Testis (tissue), 2 donors: ENCODE measurements at regions not wholly inside any gene's neighbourhood (a gene's known extent, or its start where the extent isn't known, plus 50 kb on each side); places are given as distances from the start of the nearest gene placed in this dataset.

Source experiments
- DNase-seq: peaks from one replicate; pipeline ENCODE4 v3.0.0-alpha.2; 2019
- H3K27ac ChIP-seq, 2 donors: fragments of 200-600 bp; sonication (generic); one replicate each; pipeline ENCODE4 v1.5.1; 2019
- H3K27me3 ChIP-seq: fragments of 200-600 bp; sonication (generic); one replicate; pipeline ENCODE4 v1.5.1; 2019
- H3K36me3 ChIP-seq: fragments of 200-600 bp; sonication (generic); one replicate; pipeline ENCODE4 v1.5.1; 2017; ENCODE audit warnings: low read depth; ENCODE audit errors: missing control alignments
- H3K4me1 ChIP-seq: fragments of 200-600 bp; sonication (generic); one replicate; pipeline ENCODE4 v1.5.1; 2019
- H3K4me3 ChIP-seq, 2 donors: fragments of 200-600 bp; sonication (generic); one replicate each; pipeline ENCODE4 v1.5.1; 2017 to 2019
- H3K9me3 ChIP-seq: fragments of 200-600 bp; sonication (generic); one replicate; pipeline ENCODE4 v1.5.1; 2017
- CTCF ChIP-seq, 3 experiments: fragments of 450-650 bp in 2 of 3; fragments of 200-600 bp in 1 of 3; sonication (generic) in 1 of 3; IDR thresholded peaks; one replicate each; pipeline ENCODE4 v1.5.1; 2016 to 2019; ENCODE audit warnings: antibody characterized with exemption in 3 of 3, mild to moderate bottlenecking in 2 of 3, moderate library complexity in 1 of 3
- POLR2A ChIP-seq: fragments of 450-650 bp; IDR thresholded peaks from one replicate; pipeline ENCODE4 v1.6.1; 2017; ENCODE audit warnings: antibody characterized with exemption, mild to moderate bottlenecking, moderate library complexity
- WGBS, 2 donors: methylation state at CpG; one replicate each; pipeline ENCODE4 v1.1.5; 2018; 5-methylcytosine and 5-hydroxymethylcytosine counted together
- intact Hi-C: fragments of 100-400 bp; cut with DNase I; formaldehyde crosslinking; loops from one replicate; pipeline ENCODE4 v1.15.1; 2023; ENCODE audit warnings: low total_unique reads

- Histone ChIP-seq H3K4me1 (peaks cover 24% of the 10 kb centered on the region), H3K36me3 (no peaks in the 10 kb centered on the region), H3K9me3 (no peaks in the 10 kb centered on the region), H3K27ac (no peak overlapping the region), H3K4me3 (no peak overlapping the region), H3K27me3 (no peaks in the 10 kb centered on the region)
- no peak for DNase-seq
- intact Hi-C loops: loop anchor here (5.0 kb wide), 1 partner anchor 307 kb away; no protein-coding TSS in a partner anchor
- WGBS, 2 donors: 48 to 67% methylated on average over 2 of the region's 2 CpGs
- no peak for TF ChIP-seq POLR2A
- TF ChIP-seq CTCF (IDR thresholded peaks at IDR 0.05): no peak
Measured at GRCh38 chr1:94334764-94335163, 83.4 kb upstream of the ABCD3 start.

GRCh38 chr1:94332952-94333351 is 85.2 kb upstream of the ABCD3 start:
- DNase-seq: no peak
- H3K27ac ChIP-seq: no peak overlapping the region

GRCh38 chr1:94332516-94332915 is 85.7 kb upstream of the ABCD3 start:
- no peak overlapping the region for H3K27ac ChIP-seq
- no peak for DNase-seq
- peaks cover 29% of the 10 kb centered on the region for H3K4me1 ChIP-seq
- no peaks in the 10 kb centered on the region for H3K27me3 ChIP-seq
- TF ChIP-seq POLR2A (no peak), CTCF (IDR thresholded peaks at IDR 0.05) (no peak)
- no peaks in the 10 kb centered on the region for H3K9me3 ChIP-seq
- intact Hi-C loops: no loop called here
- H3K36me3 ChIP-seq: no peaks in the 10 kb centered on the region
- no peak overlapping the region for H3K4me3 ChIP-seq

More at GRCh38 chr1:94332952-94333351, 85.2 kb upstream of the ABCD3 start:
- H3K36me3 ChIP-seq: no peaks in the 10 kb centered on the region
- peaks cover 24% of the 10 kb centered on the region for H3K4me1 ChIP-seq
- intact Hi-C loops: no loop called here
- H3K9me3 ChIP-seq: no peaks in the 10 kb centered on the region
- H3K4me3 ChIP-seq: no peak overlapping the region
- H3K27me3 ChIP-seq: no peaks in the 10 kb centered on the region
- WGBS, 2 donors: 76 to 88% methylated on average over 4 of the region's 4 CpGs
- TF ChIP-seq CTCF (IDR thresholded peaks at IDR 0.05): no peak
- no peak for TF ChIP-seq POLR2A

- Histone ChIP-seq H3K4me3 (no peak overlapping the region), H3K4me1 (peaks cover 42% of the 10 kb centered on the region), H3K27ac (no peak overlapping the region), H3K27me3 (no peaks in the 10 kb centered on the region), H3K36me3 (no peaks in the 10 kb centered on the region), H3K9me3 (no peaks in the 10 kb centered on the region)
- intact Hi-C loops: loop anchor here (10.0 kb wide), 1 partner anchor 85 kb away; no protein-coding TSS in a partner anchor
- TF ChIP-seq CTCF (IDR thresholded peaks at IDR 0.05): peak in 1 of 3 experiments; percentile 35
- TF ChIP-seq POLR2A: no peak
- 25 to 39% methylated on average over 3 of the region's 3 CpGs for WGBS, 2 donors
- peak; percentile 19 for DNase-seq
Measured at GRCh38 chr1:94329986-94330385, 88.2 kb upstream of the ABCD3 start.

- Histone ChIP-seq H3K4me1 (peaks cover 35% of the 10 kb centered on the region), H3K27ac (no peak overlapping the region), H3K4me3 (no peak overlapping the region), H3K9me3 (no peaks in the 10 kb centered on the region), H3K36me3 (no peaks in the 10 kb centered on the region), H3K27me3 (no peaks in the 10 kb centered on the region)
- no peak for DNase-seq
- 69 to 75% methylated on average over 4 of the region's 4 CpGs for WGBS, 2 donors
- no peak for TF ChIP-seq POLR2A
- TF ChIP-seq CTCF (IDR thresholded peaks at IDR 0.05): no peak
- intact Hi-C loops: loop anchor here (10.0 kb wide), 1 partner anchor 84 kb away; no protein-coding TSS in a partner anchor
Measured at GRCh38 chr1:94329276-94329675, 88.9 kb upstream of the ABCD3 start.
